HG02610 (cell line): ENCODE measurements at regions not wholly inside any gene's neighbourhood (a gene's known extent, or its start where the extent isn't known, plus 50 kb on each side); places are given as distances from the start of the nearest gene placed in this dataset.
"Not testable (repeated sequence)": the region's sequence is repeated elsewhere in the genome, so short reads cannot be mapped to it uniquely, and the experiment has no call there.

ENCODE experiments used
- ATAC-seq: cut with Tn5 transposase; IDR thresholded peaks from one replicate; pipeline ENCODE4 v1.9.1; 2021; ENCODE audit warnings: mild to moderate bottlenecking, moderate library complexity; ENCODE audit not compliant: unreplicated experiment

DNA sequence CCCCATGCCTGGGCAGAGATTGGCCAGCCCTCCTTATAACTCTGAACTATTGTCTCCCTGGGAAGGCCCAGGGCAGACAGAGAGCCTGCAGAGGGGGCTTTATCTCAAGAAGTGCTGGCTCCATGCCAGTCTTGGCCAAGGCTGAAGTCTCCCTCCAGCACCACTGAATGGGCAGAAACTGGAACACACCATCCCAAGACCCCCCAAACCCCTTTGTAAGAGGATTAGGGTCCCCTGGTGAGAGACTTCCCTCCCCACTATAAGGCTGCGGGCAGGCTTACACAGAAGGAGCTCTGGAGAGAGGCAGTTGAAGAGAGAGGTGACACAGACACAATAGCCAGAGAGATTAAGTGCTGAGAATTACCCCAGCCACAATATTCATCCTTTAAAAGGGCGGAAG lies 97.2 kb downstream of the NAV1 start:
- ATAC-seq, result no peak

DNA sequence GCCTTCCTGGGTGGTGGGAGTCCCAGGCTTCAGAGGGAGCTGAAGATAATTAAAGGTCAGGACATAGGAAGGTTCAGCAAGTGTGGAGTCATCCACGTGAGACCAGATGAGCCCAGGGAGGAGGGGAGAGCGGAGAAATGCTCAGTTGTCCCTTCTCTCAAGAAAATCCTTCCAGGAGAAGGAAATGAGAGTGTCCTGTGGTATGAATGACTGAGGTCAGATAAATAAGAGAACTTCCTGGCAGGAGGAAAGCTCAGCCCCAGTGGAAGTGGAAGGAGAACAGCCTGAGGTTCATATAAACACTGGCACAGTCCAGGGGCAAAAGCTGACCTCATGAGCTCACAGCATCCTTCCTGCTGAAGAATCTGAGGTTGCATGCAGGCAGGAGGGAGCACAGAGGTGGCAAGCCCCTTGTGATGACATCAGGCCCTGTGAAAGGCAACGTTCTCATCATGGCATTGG lies 97.6 kb downstream of the NAV1 start:
- ATAC-seq, result no peak

DNA sequence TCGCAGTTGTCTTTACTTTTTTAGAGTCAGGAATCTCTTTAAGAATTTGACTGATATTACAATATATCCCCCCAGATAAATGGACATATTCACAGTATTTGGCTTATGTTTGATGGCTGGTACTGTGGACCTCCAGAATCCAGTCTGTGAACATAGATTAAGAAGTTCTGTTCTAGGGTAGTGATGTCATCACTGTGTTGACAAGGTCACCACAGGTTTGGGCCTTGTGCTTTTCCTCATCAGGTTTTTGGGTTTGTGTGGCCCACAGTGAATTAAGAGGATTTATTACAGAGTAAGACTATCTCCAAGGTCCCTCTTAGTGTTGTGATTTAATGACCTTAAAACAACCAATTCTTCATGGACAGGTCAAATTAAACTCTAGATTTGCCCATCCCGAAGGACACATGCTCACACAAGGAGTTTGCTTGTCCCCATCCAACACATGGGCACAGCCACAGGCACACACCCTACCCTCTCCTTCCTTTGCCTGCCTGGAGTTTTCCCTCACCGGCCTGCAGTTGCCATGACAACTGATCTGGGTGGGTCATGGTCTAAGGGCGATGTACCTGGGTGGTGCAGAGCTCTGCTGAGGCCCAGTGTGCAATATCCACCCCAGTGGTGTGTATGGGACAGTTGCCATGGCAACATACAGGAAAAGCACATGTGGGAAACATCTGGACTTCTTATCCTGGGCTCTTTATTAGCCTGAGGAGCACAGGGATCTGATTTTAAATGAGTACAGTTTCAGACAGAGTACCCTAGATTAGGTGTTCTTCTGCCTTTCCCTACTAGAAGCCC lies 98.6 kb downstream of the NAV1 start:
- ATAC-seq, result no peak

DNA sequence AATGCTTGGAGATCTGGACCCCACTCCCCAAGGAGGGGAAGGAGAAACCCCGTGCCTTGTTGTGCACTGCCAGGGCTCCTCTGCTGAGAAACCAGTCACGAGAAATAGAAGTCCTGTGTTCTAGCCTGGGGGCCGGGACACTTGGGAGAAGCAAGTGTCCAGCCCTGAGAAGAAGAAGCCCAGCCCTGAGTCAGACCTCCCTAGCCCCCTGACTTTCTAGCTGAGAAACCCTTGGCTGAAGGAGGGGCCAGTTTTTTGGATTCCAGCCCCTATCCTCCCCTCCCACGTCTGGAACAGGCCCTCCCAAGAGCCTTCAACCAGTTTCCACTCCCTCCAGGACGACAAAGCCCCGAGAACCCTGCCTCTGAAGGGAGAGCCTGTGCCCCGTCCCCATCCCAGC lies 100.5 kb downstream of the NAV1 start:
- ATAC-seq, result no peak

DNA sequence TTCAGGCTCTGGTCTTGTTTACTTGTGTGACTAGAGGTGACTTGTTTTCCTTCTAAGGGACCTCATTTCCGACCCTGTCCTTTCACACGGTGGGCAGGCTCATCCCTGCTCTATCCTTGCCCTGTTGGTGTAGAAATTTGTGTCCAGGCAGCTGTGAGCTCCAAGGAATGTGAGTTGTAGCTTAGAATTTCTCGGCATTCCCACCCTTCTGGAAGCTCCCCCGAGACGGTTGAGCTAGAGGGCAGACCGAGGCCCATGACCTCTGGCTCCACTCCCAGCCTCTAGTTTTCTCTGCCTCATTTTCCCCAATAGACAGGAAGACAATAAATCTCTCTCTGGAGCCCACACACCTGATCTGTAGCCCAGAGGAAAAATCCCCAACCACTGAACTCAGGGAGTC lies 100.9 kb downstream of the NAV1 start:
- ATAC-seq, result no peak

DNA sequence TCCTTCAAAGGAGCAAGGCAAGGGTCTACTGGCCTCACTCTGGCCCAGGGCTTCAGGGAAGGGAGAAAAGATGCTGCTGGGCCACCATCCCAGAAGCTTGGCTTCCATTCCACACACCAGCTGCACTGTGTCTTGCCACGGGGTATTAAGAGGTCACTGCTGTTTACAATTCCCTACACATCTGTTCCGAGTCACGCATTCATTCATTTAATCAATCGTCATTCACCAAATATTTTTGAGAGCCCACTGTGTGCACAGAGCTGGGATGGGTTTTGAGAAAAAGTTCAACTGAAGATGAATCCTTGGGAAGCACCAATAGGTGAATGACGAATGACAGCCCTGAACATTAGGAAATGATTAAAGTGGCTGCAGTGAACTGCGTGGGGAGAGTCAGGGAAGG lies 101.7 kb downstream of the NAV1 start:
- ATAC-seq, result no peak

DNA sequence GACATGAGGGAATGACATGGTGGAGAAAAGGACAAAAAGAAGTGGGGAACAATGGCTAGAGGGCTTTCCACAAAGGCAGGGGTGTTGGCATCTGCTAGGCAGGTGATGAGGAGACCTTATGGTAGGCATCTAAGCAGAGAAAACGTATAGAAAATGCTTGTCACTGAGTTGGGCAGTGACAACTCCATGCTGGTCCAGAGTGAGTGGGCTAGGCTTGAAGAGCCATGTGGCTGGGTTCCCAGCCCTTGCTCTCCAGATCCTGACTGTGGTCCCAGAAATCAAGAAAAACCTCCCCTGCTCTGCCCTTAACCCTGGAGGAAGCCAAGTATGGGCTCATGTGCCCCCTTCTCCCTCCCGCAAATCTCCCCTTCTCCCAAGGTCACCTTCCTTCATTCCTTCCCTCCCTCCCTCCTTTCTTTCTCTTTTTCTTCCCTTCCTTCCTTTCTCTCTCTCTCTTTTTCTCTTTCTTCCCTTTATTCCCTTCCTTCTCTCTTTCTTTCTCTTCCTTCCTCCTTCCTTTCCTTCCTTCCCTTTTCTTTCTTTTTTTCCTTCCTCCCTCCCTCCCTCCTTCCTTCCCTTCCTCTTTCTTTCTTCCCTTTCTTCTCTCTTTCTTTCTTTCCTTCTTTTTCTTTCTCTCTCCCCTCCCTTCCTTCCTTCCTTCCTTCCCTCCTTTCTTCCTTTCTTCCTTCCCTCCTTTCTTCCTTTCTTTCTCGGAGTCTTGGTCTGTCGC lies 102.8 kb downstream of the NAV1 start:
- no peak for ATAC-seq

DNA sequence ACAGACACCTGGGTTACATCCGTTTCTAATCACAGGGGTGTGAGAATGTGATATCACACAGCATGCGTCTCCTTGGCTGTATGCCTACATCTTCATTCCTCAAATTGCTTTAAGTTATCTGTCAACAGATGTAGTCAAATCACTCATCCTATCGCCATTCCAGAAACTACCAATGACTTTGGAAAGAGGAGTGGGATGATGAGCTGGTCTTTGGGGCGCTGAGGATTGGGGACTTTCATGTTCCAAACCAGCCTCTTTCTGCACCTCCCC lies 104.8 kb downstream of the NAV1 start:
- no peak for ATAC-seq

DNA sequence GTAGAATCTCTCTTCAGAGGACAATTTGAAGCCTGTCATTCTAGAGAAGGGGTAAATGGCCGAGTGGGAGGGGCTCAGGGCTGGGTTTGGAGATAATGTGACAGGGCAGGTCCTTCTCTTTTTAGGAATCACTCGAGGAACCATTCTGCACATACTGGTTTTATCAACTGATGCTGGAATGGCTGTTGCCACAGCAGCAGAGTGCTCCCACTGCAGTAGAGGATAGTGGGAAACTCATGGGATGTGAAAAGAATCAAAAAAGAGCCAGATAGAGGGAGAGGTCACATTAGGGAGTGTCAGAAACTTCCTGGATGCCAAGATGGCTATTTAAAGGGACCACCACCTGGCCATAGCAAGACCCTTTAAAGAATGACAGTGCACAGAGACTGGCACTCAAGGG lies 105.3 kb downstream of the NAV1 start:
- no peak for ATAC-seq

DNA sequence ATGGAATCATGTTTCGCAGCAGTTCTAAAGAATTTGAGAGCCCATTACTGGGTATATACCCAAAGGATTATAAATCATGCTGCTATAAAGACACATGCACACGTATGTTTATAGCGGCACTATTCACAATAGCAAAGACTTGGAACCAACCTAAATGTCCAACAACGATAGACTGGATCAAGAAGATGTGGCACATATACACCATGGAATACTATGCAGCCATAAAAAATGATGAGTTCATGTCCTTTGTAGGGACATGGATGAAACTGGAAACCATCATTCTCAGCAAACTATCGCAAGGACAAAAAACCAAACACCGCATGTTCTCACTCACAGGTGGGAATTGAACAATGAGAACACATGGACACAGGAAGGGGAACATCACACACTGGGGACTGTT lies 106.1 kb downstream of the NAV1 start:
- not testable (repeated sequence) for ATAC-seq

DNA sequence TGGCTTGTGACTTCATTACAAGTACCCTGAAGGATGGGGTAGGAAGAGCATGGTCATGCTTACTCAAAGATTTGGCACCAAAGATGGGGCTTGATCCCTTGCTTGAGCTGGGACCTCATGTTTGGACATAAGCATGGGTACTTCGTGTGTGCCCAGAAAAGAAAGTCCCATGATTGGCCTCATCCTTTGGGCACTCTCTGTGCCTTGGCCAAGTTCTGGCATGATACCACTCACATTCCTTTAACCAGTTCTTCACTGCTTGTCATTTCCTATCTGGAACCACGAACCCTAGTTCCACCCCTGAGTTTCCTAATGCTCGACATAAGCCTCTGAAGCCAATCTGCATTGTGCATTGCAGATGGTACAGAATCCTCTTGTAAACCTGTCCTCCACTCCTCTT lies 107.0 kb downstream of the NAV1 start:
- ATAC-seq, result no peak

DNA sequence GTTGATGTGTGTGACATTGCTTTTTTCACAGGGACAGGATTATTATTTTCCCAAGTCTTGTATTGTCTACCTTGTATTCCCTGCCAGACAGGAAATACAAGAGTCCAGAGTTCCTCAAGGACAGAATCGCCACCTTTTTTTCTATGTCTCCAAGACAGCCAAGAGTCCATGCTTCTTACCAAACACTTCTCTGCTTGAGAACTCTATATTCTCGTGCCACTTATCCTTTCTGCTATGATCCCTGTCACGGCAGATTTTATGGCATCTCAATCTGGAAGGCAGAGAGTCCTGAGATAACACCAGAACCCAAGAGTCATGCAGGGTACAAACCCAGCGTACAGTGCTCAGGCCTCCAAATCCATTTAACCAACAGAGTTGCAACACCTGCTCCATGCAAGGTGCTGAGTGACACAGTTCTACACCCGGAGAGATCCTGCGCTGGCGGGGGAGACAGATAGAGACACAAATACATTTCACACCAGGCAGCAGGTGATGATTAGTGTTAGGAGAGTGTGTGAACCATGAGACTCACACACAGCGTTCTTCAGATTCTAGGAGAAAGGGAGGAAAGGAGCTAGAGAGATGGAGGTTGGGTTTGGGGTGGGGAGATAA lies 107.6 kb downstream of the NAV1 start:
- no peak for ATAC-seq

DNA sequence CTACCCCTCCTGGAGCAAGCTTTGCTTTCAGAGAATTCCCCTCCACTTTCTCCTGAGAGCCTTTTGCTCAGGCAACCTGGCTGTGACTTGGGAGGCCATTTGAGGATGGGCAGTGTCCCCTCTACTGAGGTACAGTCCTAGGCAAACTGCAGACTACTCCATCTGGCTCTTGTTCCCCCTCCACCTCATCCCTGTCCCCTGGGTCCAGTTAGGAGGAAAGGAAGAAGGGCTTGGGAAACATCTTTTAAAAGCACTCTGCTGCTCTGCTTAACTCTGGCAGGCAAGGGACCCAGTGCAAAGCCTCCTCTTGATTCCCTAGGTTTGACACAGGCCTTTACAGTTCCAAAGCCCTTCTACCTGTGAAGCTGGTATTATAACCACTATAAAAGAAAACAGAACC lies 108.2 kb downstream of the NAV1 start:
- no peak for ATAC-seq

DNA sequence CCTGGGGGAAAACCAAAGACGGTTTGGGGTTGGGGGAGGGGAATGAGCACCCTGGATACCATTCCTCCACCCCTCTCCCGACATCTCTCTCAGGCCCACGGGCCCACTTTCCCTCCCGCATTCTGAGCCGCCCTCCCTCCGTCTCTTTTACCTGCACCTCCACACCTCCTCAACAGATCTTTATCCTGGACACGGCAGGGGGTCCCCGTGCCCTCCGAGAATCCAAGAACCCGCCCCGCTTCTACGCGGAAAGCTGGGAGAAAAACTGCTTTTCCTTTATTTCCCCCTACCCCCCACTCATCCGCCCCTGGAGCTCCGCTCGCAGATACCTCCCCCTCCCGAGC lies 108.8 kb downstream of the NAV1 start:
- ATAC-seq, result no peak

DNA sequence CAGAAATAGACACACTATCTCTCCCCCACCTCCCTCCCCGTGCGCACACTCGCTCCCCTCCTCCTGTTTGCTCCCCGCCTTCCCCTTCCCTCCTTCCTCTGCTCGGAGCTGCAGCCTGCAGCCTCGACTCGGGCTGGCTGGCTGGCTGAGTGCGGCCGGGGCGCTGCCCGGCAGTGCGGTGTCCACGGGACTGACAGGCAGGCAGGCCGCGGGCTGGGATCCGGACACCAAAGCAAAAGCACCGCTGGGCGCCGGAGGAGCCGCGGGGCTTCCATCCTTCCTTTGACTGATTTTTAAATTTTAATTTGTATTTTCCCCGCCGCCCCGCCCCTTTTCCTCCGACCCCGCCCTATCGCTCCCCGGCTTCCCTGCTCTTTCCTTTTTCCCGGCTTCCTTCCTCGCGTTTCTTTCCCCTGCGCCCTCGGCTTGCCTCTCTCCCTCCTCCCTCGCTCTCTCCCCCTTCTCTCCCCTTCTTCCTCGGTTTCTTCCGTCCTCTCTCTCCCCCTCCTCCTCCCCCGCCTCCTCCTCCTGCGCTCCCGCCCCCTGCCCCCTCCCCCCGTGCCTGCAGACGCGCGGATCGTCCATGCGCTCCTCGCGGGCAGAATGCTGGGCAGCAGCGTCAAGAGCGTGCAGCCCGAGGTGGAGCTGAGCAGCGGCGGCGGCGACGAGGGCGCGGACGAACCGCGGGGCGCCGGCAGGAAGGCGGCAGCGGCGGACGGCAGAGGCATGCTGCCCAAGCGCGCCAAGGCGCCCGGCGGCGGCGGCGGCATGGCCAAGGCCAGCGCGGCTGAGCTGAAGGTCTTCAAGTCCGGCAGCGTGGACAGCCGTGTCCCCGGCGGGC lies 109.4 kb downstream of the NAV1 start:
- no peak for ATAC-seq

DNA sequence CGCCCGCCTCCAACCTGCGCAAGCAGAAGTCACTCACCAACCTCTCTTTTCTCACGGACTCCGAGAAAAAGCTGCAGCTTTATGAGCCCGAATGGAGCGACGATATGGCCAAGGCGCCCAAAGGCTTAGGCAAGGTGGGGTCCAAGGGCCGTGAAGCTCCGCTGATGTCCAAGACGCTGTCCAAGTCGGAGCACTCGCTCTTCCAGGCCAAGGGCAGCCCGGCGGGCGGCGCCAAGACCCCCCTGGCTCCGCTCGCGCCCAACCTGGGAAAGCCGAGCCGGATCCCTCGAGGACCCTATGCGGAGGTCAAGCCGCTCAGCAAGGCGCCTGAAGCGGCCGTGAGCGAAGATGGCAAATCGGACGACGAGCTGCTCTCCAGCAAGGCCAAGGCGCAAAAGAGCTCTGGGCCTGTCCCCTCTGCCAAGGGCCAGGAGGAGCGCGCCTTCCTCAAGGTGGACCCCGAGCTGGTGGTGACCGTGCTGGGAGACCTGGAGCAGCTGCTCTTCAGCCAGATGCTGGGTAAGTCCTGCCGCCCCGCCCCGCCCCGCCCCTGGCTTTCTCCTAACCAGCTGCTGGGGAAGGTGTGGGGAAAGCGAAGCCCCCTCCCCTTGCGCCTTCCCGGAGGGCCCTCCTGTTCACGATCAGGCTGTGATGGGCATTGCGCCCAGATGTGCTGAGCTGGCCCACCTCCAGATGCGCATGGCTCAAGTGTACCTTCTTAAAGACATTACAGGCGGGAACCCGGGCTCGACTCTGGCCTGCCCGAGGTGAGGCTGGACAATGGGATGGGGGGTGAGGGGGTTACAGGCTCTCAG lies 110.2 kb downstream of the NAV1 start:
- ATAC-seq, result no peak

DNA sequence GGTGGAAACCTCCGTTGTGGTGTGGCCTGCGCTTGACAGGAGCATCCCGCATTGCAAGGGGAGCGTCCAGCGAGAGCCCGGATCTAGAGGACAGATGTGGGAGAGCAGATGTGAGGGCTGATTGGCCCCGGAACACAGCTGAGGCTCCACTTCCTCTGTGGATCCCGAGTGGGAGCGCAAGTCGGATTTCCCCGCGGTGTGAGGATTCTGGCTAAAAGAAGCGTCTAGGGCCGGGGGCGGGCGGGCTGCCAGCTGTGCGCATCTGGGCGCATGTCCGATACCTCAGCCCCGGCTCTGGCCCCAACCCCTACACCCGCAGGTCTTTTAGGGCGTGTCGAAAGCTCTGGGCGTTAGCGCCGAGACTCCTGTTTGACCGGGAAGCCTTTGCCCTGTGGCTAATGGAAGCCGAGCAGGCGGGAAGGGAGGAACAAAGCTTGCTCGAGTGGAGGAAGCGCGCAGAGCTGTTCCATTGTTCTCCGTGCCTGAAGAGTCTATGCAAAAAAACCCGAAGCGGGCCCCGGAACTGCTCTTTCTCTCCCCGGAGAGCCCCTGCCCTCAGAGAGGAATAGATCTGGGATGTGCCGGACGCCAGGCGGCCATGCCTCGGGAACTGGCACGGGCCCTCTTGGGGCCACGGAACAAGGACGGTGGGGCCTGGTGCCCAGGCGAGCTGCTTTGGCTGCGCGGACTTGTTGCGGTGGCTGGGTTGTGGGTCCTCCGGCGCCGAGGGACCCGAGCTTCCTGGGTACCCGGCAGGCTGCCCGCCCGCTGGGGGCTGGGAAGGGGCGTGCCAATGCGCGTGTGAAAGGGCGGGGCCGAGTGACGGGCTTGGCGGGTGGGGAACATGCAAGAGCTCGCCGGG lies 111.1 kb downstream of the NAV1 start:
- ATAC-seq, result no peak

DNA sequence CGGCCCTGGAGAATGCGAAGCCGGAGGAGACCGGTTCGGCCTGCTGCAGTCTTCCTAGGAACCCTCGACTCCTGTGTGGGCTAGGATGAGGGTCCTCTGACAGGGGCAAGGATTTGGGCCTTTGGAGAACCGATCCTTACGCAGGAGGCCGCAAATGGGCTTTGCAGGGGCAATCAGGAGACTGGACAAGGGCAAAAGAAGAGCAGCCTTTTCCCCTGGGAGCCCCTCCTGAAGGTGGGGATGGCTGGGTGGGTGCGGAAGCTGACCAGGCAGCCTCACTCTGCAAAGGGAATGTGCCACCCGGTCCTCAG lies 111.7 kb downstream of the NAV1 start:
- no peak for ATAC-seq

DNA sequence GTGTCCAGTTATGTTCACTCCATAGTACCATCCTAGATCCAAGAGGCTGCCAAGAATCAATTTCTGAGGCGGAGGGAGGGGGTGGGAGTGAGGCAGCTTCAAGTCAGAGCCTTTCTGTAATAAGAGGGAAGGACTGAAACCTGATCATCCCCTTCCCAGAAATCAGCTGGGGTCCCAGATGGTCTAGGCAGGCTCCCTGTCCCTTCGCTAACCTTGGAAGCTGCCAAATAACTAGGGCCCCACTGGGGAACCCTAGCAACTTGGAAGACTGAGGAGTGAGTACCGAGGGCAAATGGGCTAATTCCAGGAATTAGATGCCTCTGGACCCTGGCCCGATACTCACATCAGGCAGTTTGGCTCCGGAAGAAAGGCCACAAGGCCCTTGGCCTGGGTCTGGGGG lies 113.3 kb downstream of the NAV1 start:
- no peak for ATAC-seq

DNA sequence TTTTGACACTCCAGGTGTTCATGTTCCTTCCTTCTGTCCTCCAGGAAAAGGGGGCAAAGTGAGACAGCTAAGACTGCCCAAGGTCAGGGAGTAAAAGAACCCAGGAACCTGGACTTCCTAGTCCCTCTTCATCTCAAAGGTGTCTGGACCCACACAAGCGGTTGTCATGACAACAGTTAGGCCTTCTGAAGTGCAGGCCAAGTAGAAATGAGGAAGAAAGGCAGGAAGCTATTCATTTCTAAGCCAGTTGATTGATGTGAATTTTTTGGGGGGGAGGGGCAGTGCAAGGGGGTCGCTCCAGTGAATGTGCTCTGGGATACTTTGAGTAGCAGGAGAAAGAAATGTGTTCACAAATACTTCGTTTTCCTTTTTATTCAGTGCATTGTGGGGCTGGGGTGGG lies 114.3 kb downstream of the NAV1 start:
- no peak for ATAC-seq
